HAP-1 (cell line): ENCODE measurements at regions not wholly inside any gene's neighbourhood (a gene's known extent, or its start where the extent isn't known, plus 50 kb on each side); places are given as distances from the start of the nearest gene placed in this dataset.

Experiments used
- DNase-seq, 2 experiments: peaks; one replicate each; pipeline ENCODE4 v3.0.0-alpha.2; 2016 to 2020; ENCODE audit warnings: low spot score in 2 of 2
- H3K27me3 ChIP-seq: fragments of 250-450 bp; sonication (Bioruptor Pico); 2 replicates; pipeline ENCODE4 v1.5.1; 2020; ENCODE audit warnings: low read depth, mild to moderate bottlenecking, moderate library complexity
- H3K36me3 ChIP-seq: fragments of 250-450 bp; sonication (Bioruptor Pico); replicated peaks from 2 replicates; pipeline ENCODE4 v1.5.1; 2020; ENCODE audit warnings: mild to moderate bottlenecking
- H3K4me1 ChIP-seq: fragments of 250-450 bp; sonication (Bioruptor Pico); 2 replicates; pipeline ENCODE4 v1.5.1; 2020; ENCODE audit warnings: mild to moderate bottlenecking
- H3K4me3 ChIP-seq: fragments of 250-450 bp; sonication (Bioruptor Pico); 2 replicates; pipeline ENCODE4 v1.5.1; 2020; ENCODE audit warnings: mild to moderate bottlenecking, moderate library complexity
- H3K9me3 ChIP-seq: fragments of 250-450 bp; sonication (Bioruptor Pico); 2 replicates; pipeline ENCODE4 v1.5.1; 2020; ENCODE audit warnings: mild to moderate bottlenecking, moderate library complexity
- in situ Hi-C: fragments of 300-500 bp; cut with MboI; formaldehyde crosslinking; loops from 3 replicates; pipeline ENCODE4 v1.14.3; 2020; ENCODE audit warnings: low sequenced_read_pairs, inconsistent platforms, mixed read lengths

DNA sequence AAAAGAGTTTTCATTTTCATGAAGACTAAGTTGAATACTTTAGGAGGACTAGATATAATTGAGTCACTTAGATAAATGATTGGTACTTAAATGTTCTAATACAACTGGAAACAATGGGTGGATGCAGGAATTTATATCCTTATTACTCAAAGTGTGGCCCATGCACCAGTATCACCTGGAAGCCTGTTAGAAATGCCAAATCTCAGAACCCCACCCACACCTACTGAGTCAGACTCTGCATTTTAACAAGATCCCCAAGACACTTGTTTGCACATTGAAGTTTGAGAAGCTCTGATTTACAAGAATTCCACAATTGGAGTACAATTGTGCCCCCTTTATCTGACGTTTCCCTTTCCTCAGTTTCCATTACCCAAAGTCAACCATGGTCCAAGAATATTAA is 239.0 kb downstream of the AUH start:
- H3K9me3 ChIP-seq, result no peaks in the 10 kb centered on the region
- in situ Hi-C loops, result no loop called here
- DNase-seq, result no peak

DNA sequence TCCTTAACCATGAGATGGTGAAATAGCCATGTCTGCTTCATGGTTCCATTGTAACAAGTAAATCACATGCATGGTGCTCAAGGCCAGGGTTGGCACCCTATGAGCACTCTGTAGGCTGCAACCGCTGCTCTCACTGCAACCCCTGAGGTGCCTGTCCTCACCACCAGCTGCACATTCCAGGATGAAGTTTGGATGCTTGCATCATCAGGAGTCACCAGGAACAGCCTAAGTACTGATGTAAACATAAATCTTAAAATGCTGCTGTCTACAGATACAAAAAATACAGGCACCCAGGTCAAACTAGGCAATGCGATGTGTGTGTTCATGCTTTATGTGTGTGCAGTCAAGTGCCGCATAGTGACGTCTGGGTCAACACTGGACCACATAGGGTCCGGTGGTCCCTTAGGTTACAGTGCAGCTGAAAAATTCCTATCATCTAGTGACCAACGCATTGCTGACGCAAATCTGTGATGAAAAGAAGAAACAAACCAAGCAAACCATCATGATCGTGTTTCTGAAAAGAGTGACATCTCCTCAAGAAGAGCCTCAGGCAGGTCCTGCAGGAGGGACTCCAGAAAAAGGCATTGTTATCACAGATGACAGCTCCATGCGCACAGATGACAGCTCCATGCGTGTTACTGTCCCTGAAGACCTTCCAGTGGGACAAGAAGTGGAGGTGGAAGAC is 234.8 kb downstream of the AUH start:
- Histone ChIP-seq H3K4me3 (no peak overlapping the region), H3K36me3 (no peaks in the 10 kb centered on the region), H3K4me1 (no peaks in the 10 kb centered on the region), H3K27me3 (no peaks in the 10 kb centered on the region), H3K9me3 (no peaks in the 10 kb centered on the region)
- no peak for DNase-seq
- in situ Hi-C loops, result no loop called here

More for the DNA sequence above, 239.0 kb downstream of the AUH start:
- H3K4me3 ChIP-seq, result no peak overlapping the region
- H3K36me3 ChIP-seq, result no peaks in the 10 kb centered on the region
- H3K4me1 ChIP-seq, result no peaks in the 10 kb centered on the region
- H3K27me3 ChIP-seq, result no peaks in the 10 kb centered on the region

GRCh38 chr9:91127653-91128052 is 234.1 kb downstream of the AUH start:
- DNase-seq, result no peak
- Histone ChIP-seq H3K36me3 (no peaks in the 10 kb centered on the region), H3K27me3 (no peaks in the 10 kb centered on the region), H3K4me1 (no peaks in the 10 kb centered on the region), H3K9me3 (no peaks in the 10 kb centered on the region), H3K4me3 (no peak overlapping the region)
- in situ Hi-C loops, result no loop called here

- no peak for DNase-seq
- no peaks in the 10 kb centered on the region for H3K9me3 ChIP-seq
- no peaks in the 10 kb centered on the region for H3K4me1 ChIP-seq
Measured at GRCh38 chr9:91130796-91131318, 230.9 kb downstream of the AUH start.

DNA sequence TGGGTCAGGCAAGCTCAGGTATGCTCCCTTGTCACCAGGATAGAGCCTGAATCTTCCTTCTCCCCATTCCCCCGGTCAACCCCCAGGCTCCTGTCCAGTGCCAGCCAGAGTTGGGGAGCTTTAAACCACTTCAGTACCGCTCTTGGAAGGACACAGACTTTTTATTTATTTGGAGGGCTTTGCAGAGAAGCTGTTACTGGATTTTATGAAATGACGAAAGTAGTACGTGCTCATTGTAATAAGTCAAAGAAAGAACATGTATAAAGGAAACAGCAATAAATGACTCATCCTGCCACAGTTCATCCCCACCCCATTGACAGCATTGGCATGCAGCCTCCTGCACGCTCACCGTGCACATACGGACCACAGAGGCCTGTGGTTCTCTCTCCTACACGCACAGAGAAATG is 230.3 kb downstream of the AUH start:
- in situ Hi-C loops, result no loop called here
- DNase-seq, result no peak
- Histone ChIP-seq H3K4me1 (no peaks in the 10 kb centered on the region), H3K4me3 (no peak overlapping the region), H3K27me3 (no peaks in the 10 kb centered on the region), H3K9me3 (no peaks in the 10 kb centered on the region), H3K36me3 (no peaks in the 10 kb centered on the region)

More at GRCh38 chr9:91130796-91131318, 230.9 kb downstream of the AUH start:
- no peaks in the 10 kb centered on the region for H3K27me3 ChIP-seq
- H3K4me3 ChIP-seq, result no peak overlapping the region
- H3K36me3 ChIP-seq, result no peaks in the 10 kb centered on the region
- in situ Hi-C loops, result no loop called here

DNA sequence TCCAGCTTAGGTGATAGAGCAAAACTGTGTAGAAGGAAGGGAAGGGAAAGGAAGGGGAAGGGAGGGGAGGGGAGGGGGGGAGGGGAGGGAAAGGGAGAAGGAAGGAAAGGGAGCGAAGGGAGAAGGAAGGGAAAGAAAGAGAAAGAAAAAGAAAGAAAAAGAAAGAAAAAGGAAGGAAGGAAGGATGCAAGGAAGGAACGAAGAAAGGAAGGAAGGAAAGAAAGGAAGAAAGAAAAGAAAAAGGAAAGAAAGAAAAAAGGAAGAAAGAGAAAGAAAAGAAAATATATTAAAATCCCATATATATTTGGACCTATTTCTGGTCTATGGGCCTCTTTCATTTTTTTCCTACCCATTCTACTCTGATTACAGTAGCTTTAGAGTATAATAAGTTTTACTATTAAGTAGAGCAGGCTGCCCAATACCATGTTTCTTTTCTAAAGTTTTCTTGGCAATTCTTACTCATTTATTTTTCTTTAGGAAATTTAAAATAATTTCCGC is 229.1 kb downstream of the AUH start:
- Histone ChIP-seq H3K36me3 (no peaks in the 10 kb centered on the region), H3K4me1 (no peaks in the 10 kb centered on the region), H3K27me3 (no peaks in the 10 kb centered on the region), H3K9me3 (no peaks in the 10 kb centered on the region), H3K4me3 (no peak overlapping the region)
- no peak for DNase-seq
- in situ Hi-C loops, result no loop called here

- no peak for DNase-seq
- Histone ChIP-seq H3K27me3 (no peaks in the 10 kb centered on the region), H3K4me1 (no peaks in the 10 kb centered on the region), H3K36me3 (no peaks in the 10 kb centered on the region), H3K4me3 (no peak overlapping the region), H3K9me3 (no peaks in the 10 kb centered on the region)
- in situ Hi-C loops, result no loop called here
Measured at GRCh38 chr9:91134608-91135007, 227.1 kb downstream of the AUH start.

GRCh38 chr9:91137391-91137790 is 224.3 kb downstream of the AUH start:
- Histone ChIP-seq H3K4me3 (no peak overlapping the region), H3K36me3 (no peaks in the 10 kb centered on the region), H3K9me3 (no peaks in the 10 kb centered on the region), H3K4me1 (no peaks in the 10 kb centered on the region), H3K27me3 (no peaks in the 10 kb centered on the region)
- DNase-seq, result no peak
- in situ Hi-C loops, result no loop called here

DNA sequence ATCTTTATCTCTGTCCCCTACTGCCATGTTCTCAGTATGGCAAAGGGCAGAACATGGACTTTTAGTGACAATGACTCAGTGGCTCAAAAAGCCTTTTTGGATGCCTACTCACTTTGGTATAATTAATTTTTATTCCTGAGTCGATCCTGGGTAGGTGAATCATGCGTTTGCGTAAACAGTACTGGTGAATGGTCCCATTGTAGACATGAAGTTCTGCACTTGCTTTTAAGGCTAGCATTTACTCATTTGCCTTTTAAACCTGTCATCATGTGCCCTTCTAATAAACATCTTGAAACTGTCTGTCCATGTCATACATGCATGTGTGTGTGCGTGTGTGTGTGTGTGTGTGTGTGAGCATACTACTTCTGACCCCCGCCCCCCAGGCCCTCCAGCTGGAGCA is 223.0 kb downstream of the AUH start:
- H3K4me1 ChIP-seq, result no peaks in the 10 kb centered on the region
- no peak for DNase-seq
- H3K27me3 ChIP-seq, result no peaks in the 10 kb centered on the region
- in situ Hi-C loops, result no loop called here
- H3K36me3 ChIP-seq, result no peaks in the 10 kb centered on the region
- no peak overlapping the region for H3K4me3 ChIP-seq
- no peaks in the 10 kb centered on the region for H3K9me3 ChIP-seq

GRCh38 chr9:91141407-91141965 is 220.2 kb downstream of the AUH start:
- no peaks in the 10 kb centered on the region for H3K9me3 ChIP-seq
- no peaks in the 10 kb centered on the region for H3K27me3 ChIP-seq
- H3K36me3 ChIP-seq, result no peaks in the 10 kb centered on the region
- in situ Hi-C loops, result no loop called here
- DNase-seq, result no peak
- H3K4me1 ChIP-seq, result no peaks in the 10 kb centered on the region
- no peak overlapping the region for H3K4me3 ChIP-seq

DNA sequence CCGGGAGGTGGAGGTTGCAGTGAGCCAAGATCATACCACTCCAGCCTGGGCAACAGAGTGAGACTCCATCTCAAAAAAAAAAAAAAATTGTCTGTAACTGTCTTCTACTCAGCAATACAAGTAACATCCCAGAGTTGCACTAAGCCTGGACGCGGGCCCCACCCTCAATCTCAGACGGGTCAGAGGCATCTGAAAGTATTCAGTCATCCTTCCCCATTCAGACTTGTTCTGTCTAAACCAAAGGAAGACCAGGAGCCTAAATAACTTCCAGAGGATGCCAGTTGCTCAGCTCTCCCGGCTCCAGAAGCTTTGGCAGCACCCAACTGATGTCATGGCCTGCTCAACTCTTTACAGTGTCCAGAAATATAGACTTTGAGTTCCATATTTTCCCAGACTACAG is 218.6 kb downstream of the AUH start:
- Histone ChIP-seq H3K9me3 (no peaks in the 10 kb centered on the region), H3K27me3 (no peaks in the 10 kb centered on the region), H3K4me1 (no peaks in the 10 kb centered on the region), H3K36me3 (no peaks in the 10 kb centered on the region), H3K4me3 (no peak overlapping the region)
- in situ Hi-C loops, result no loop called here
- DNase-seq, result no peak

DNA sequence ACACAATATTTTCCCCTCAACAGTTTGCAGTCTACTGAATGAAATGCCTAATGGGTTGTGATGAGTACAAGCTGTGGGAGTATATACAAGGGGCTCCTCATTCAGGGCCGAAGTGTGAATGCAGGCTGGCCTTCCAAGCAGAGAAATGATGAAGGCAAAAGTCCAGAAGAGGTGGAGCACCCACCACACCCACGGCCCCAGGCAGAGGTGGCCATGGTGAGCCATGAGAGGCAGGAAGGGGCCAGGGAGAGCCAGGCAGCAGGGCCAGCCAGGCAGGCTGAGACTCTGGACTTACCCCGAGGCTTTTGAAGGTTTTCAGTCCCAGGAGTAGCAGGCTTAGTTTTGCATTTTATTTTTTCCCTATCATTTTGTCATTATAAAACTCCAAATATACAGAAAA is 218.1 kb downstream of the AUH start:
- no peaks in the 10 kb centered on the region for H3K27me3 ChIP-seq
- H3K36me3 ChIP-seq, result no peaks in the 10 kb centered on the region
- H3K9me3 ChIP-seq, result no peaks in the 10 kb centered on the region
- no peak for DNase-seq
- H3K4me1 ChIP-seq, result no peaks in the 10 kb centered on the region
- H3K4me3 ChIP-seq, result no peak overlapping the region
- in situ Hi-C loops, result no loop called here

GRCh38 chr9:91144769-91145168 is 216.9 kb downstream of the AUH start:
- Histone ChIP-seq H3K36me3 (no peaks in the 10 kb centered on the region), H3K27me3 (no peaks in the 10 kb centered on the region), H3K9me3 (no peaks in the 10 kb centered on the region), H3K4me1 (no peaks in the 10 kb centered on the region), H3K4me3 (no peak overlapping the region)
- in situ Hi-C loops, result no loop called here
- no peak for DNase-seq

GRCh38 chr9:91145496-91145895 is 216.2 kb downstream of the AUH start:
- H3K4me1 ChIP-seq, result no peaks in the 10 kb centered on the region
- H3K4me3 ChIP-seq, result no peak overlapping the region
- no peak for DNase-seq
- H3K36me3 ChIP-seq, result no peaks in the 10 kb centered on the region
- H3K27me3 ChIP-seq, result no peaks in the 10 kb centered on the region
- H3K9me3 ChIP-seq, result no peaks in the 10 kb centered on the region
- in situ Hi-C loops, result no loop called here
